Upper lobe of right lung (tissue), 1 donor: ENCODE measurements at regions not wholly inside any gene's neighbourhood (a gene's known extent, or its start where the extent isn't known, plus 50 kb on each side); places are given as distances from the start of the nearest gene placed in this dataset.

ENCODE experiments used
- ATAC-seq: fragments of 200-7000 bp; cut with Tn5 transposase; one replicate; pipeline ENCODE4 v1.9.1; 2020; ENCODE audit warnings: mild to moderate bottlenecking, moderate library complexity
- DNase-seq: peaks from one replicate; pipeline ENCODE4 v3.0.0-alpha.2; 2020
- H3K27ac ChIP-seq: fragments of 200-600 bp; one replicate; pipeline ENCODE4 v1.8.0; 2022
- H3K27me3 ChIP-seq: fragments of 200-600 bp; one replicate; pipeline ENCODE4 v1.8.0; 2022; ENCODE audit warnings: mild to moderate bottlenecking
- H3K36me3 ChIP-seq: fragments of 200-600 bp; one replicate; pipeline ENCODE4 v1.8.0; 2022
- H3K4me1 ChIP-seq: fragments of 200-600 bp; one replicate; pipeline ENCODE4 v1.8.0; 2022
- H3K4me3 ChIP-seq: fragments of 200-600 bp; one replicate; pipeline ENCODE4 v1.8.0; 2022; ENCODE audit warnings: mild to moderate bottlenecking
- H3K9me3 ChIP-seq: fragments of 200-600 bp; one replicate; pipeline ENCODE4 v1.8.0; 2022
- CTCF ChIP-seq: fragments of 200-600 bp; IDR thresholded peaks from one replicate; pipeline ENCODE4 v1.8.0; 2022; ENCODE audit warnings: antibody characterized with exemption
- intact Hi-C: fragments of 100-400 bp; cut with DNase I; formaldehyde crosslinking; loops from one replicate; pipeline ENCODE4 v1.11.0; 2022
- donor health status: DM: no; HTN: yes; CAD: no; lungs with severe emphysema.

GRCh38 chr12:107955966-107956643 is 173.0 kb upstream of the WSCD2 start:
- ATAC-seq = no peak

GRCh38 chr12:107957459-107957858 is 171.6 kb upstream of the WSCD2 start:
- H3K4me1 ChIP-seq = no peaks in the 10 kb centered on the region
- no peaks in the 10 kb centered on the region for H3K9me3 ChIP-seq
- intact Hi-C loops = no loop called here
- H3K27ac ChIP-seq = no peak overlapping the region
- no peak for TF ChIP-seq CTCF
- ATAC-seq (no peak), DNase-seq (no peak)
- H3K27me3 ChIP-seq = peaks cover 3% of the 10 kb centered on the region
- no peak overlapping the region for H3K4me3 ChIP-seq
- no peaks in the 10 kb centered on the region for H3K36me3 ChIP-seq

More at GRCh38 chr12:107955966-107956643, 173.0 kb upstream of the WSCD2 start:
- no peaks in the 10 kb centered on the region for H3K36me3 ChIP-seq
- H3K9me3 ChIP-seq = no peaks in the 10 kb centered on the region
- no peak overlapping the region for H3K27ac ChIP-seq
- no peak for DNase-seq
- H3K4me1 ChIP-seq = no peaks in the 10 kb centered on the region
- intact Hi-C loops = no loop called here
- H3K27me3 ChIP-seq = no peaks in the 10 kb centered on the region
- H3K4me3 ChIP-seq = no peak overlapping the region
- no peak for TF ChIP-seq CTCF

DNA sequence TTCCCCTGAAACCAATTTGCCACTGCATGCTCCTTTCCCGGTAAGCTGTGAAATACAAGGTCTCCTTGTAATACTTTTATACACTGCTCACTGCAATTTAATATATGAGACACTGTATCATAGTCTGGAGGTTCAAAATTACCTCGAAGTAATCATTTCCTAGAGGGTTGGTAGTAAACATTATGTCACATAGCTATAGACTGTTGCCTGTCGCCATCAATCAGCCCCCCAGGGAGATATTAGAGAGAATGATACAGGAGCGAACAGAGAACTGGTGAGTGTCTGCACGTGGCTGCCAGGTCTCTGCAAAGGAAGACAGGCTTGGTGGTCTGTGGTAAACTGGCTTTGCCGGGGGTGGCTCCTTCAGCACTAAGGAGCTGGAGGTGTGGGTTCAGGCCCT is 165.5 kb upstream of the WSCD2 start:
- ATAC-seq = no peak
- TF ChIP-seq CTCF = no peak
- H3K4me1 ChIP-seq = no peaks in the 10 kb centered on the region
- H3K4me3 ChIP-seq = no peak overlapping the region
- intact Hi-C loops = no loop called here
- no peaks in the 10 kb centered on the region for H3K36me3 ChIP-seq
- no peaks in the 10 kb centered on the region for H3K9me3 ChIP-seq
- H3K27ac ChIP-seq = no peak overlapping the region
- peaks cover 3% of the 10 kb centered on the region for H3K27me3 ChIP-seq
- DNase-seq = no peak

DNA sequence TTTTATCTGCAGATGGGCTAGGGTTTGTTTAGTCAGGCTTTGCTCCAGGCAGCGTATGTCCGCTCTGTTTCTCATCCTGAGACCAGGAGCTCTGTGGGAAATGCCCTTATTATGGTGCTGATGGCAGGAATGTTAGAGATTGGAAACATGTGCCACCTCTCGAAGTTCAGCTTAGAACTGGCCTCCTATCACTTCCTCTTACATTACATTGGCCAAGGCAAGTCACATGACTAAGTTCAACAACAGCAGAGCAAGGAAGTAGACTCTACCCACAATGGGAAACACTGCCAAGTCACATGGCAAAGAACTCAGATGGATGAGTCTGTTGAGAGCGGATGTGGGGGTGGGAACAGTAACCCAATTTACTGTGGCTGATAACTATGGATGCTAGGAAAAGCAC is 161.9 kb upstream of the WSCD2 start:
- H3K4me1 ChIP-seq = no peaks in the 10 kb centered on the region
- TF ChIP-seq CTCF = no peak
- no peaks in the 10 kb centered on the region for H3K36me3 ChIP-seq
- H3K9me3 ChIP-seq = no peaks in the 10 kb centered on the region
- ATAC-seq = no peak
- intact Hi-C loops = no loop called here
- H3K4me3 ChIP-seq = no peak overlapping the region
- no peaks in the 10 kb centered on the region for H3K27me3 ChIP-seq
- no peak for DNase-seq
- no peak overlapping the region for H3K27ac ChIP-seq

DNA sequence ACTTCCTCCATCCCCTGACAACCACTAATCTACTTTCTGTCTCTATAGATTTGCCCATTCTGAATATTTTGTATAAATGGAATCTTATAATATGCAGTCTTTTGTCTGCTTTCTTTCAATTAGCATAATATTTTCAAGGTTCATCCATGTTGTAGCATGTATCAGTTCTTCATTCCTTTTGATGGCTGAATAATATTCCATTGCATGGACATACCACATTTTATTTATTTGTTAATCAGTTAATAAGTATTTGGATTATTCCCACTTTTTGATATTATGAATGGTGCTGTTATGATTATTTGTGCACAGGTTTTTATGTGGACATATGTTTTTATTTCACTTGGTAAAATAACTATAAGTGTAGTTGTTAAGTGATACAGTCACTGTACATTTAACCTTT is 155.1 kb upstream of the WSCD2 start:
- Histone ChIP-seq H3K36me3 (no peaks in the 10 kb centered on the region), H3K9me3 (no peaks in the 10 kb centered on the region), H3K27me3 (no peaks in the 10 kb centered on the region), H3K4me1 (no peaks in the 10 kb centered on the region), H3K4me3 (no peak overlapping the region), H3K27ac (no peak overlapping the region)
- no peak for ATAC-seq
- no peak for TF ChIP-seq CTCF
- intact Hi-C loops = no loop called here
- no peak for DNase-seq

GRCh38 chr12:107976331-107976730 is 152.8 kb upstream of the WSCD2 start:
- TF ChIP-seq CTCF = no peak
- no peak for ATAC-seq
- intact Hi-C loops = no loop called here
- Histone ChIP-seq H3K36me3 (no peaks in the 10 kb centered on the region), H3K9me3 (no peaks in the 10 kb centered on the region), H3K27ac (no peak overlapping the region), H3K4me1 (no peaks in the 10 kb centered on the region), H3K27me3 (peaks cover 6% of the 10 kb centered on the region), H3K4me3 (no peak overlapping the region)
- DNase-seq = no peak
